Parathyroid adenoma (tissue), 2 donors: ENCODE measurements at regions not wholly inside any gene's neighbourhood (a gene's known extent, or its start where the extent isn't known, plus 50 kb on each side); places are given as distances from the start of the nearest gene placed in this dataset.
A peak's percentile ranks its signal among the peaks of the same experiment; 100 is the strongest.

ENCODE experiments used
- H2AFZ ChIP-seq: fragments of 300-600 bp; sonication (generic); one replicate; pipeline ENCODE4 v1.7.0; 2017; ENCODE audit warnings: antibody characterized with exemption, mild to moderate bottlenecking
- H3K27ac ChIP-seq: fragments of 300-600 bp; sonication (generic); one replicate; pipeline ENCODE4 v1.7.0; 2017
- H3K27me3 ChIP-seq: fragments of 300-600 bp; sonication (generic); one replicate; pipeline ENCODE4 v1.7.0; 2017; ENCODE audit warnings: low read length; ENCODE audit not compliant: control insufficient read depth, insufficient read depth
- H3K36me3 ChIP-seq: fragments of 300-600 bp; sonication (generic); one replicate; pipeline ENCODE4 v1.7.0; 2017; ENCODE audit warnings: low read length; ENCODE audit not compliant: control insufficient read depth, insufficient read depth
- H3K4me1 ChIP-seq: fragments of 300-600 bp; sonication (generic); one replicate; pipeline ENCODE4 v1.7.0; 2017; ENCODE audit warnings: control low read depth
- H3K4me2 ChIP-seq: fragments of 300-600 bp; sonication (generic); one replicate; pipeline ENCODE4 v1.7.0; 2017; ENCODE audit warnings: low read length
- H3K4me3 ChIP-seq: fragments of 300-600 bp; sonication (generic); one replicate; pipeline ENCODE4 v1.7.0; 2017; ENCODE audit warnings: low read depth, low read length
- H3K79me2 ChIP-seq: fragments of 300-600 bp; sonication (generic); one replicate; pipeline ENCODE4 v1.7.0; 2017; ENCODE audit warnings: control low read depth
- H3K9ac ChIP-seq: fragments of 300-600 bp; sonication (generic); one replicate; pipeline ENCODE4 v1.7.0; 2017; ENCODE audit warnings: mild to moderate bottlenecking
- H3K9me3 ChIP-seq: fragments of 300-600 bp; sonication (generic); one replicate; pipeline ENCODE4 v1.7.0; 2017; ENCODE audit warnings: low read length; ENCODE audit not compliant: control insufficient read depth
- TF ChIP-seq, protein P1 (sequence below): fragments of 300-600 bp; sonication (generic); IDR thresholded peaks from one replicate; pipeline ENCODE4 v1.7.0; 2017; ENCODE audit warnings: antibody characterized with exemption, mild to moderate bottlenecking
- donor health status: primary hyperparathyroidism.

DNA sequence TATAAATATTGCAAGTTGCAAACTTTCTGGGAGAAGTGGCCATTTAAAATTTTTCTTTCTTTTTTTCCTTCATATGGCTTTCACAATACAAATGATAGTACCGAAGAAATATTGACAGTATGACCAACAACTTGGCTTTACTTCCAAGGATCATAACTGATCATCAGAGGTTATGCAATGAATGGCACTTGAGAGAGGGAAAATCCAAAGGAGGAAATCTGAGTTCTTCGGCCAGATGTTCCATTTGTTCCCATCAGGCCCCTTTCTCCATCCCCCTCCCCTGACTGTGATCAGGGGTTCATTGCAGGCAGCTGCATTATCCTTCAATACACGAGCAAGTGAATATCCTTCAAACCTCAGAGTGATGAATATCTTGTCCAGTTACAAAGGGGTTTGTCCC, 130.0 kb upstream of the UST start:
- no peaks in the 10 kb centered on the region for H3K27me3 ChIP-seq
- H3K9me3 ChIP-seq: no peaks in the 10 kb centered on the region
- H3K4me1 ChIP-seq: peaks cover 3% of the 10 kb centered on the region
- no peak overlapping the region for H3K27ac ChIP-seq
- H3K9ac ChIP-seq: no peak overlapping the region
- H3K36me3 ChIP-seq: no peaks in the 10 kb centered on the region
- H3K4me3 ChIP-seq: no peak overlapping the region
- no peaks in the 10 kb centered on the region for H3K79me2 ChIP-seq
- no peak overlapping the region for H3K4me2 ChIP-seq
- TF ChIP-seq, protein P1, sequence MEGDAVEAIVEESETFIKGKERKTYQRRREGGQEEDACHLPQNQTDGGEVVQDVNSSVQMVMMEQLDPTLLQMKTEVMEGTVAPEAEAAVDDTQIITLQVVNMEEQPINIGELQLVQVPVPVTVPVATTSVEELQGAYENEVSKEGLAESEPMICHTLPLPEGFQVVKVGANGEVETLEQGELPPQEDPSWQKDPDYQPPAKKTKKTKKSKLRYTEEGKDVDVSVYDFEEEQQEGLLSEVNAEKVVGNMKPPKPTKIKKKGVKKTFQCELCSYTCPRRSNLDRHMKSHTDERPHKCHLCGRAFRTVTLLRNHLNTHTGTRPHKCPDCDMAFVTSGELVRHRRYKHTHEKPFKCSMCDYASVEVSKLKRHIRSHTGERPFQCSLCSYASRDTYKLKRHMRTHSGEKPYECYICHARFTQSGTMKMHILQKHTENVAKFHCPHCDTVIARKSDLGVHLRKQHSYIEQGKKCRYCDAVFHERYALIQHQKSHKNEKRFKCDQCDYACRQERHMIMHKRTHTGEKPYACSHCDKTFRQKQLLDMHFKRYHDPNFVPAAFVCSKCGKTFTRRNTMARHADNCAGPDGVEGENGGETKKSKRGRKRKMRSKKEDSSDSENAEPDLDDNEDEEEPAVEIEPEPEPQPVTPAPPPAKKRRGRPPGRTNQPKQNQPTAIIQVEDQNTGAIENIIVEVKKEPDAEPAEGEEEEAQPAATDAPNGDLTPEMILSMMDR: no peak
- no peak overlapping the region for H2AFZ ChIP-seq

DNA sequence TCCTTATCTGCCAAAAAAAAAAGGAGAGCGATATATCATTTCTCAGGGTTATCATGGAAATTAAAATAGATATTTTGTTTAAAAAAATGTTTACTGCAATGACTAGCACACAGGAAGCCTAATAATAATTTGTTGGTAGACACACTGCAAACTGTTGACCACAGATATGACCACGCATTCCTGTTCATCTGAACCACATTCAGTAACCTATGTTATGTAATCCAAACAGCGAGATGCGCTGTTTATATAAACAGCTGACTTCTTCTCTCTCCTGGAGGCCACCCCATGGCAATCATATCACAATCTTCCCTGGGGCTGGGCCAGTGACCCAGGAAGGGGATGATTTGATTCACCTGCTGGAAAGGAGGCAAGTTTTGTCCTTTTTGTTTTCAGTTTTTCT, 129.3 kb upstream of the UST start:
- no peak overlapping the region for H3K4me3 ChIP-seq
- H2AFZ ChIP-seq: no peak overlapping the region
- H3K27ac ChIP-seq: no peak overlapping the region
- no peaks in the 10 kb centered on the region for H3K9me3 ChIP-seq
- H3K36me3 ChIP-seq: no peaks in the 10 kb centered on the region
- H3K9ac ChIP-seq: no peak overlapping the region
- H3K27me3 ChIP-seq: no peaks in the 10 kb centered on the region
- H3K79me2 ChIP-seq: no peaks in the 10 kb centered on the region
- peaks cover 3% of the 10 kb centered on the region for H3K4me1 ChIP-seq
- no peak overlapping the region for H3K4me2 ChIP-seq
- TF ChIP-seq, protein P1: no peak

DNA sequence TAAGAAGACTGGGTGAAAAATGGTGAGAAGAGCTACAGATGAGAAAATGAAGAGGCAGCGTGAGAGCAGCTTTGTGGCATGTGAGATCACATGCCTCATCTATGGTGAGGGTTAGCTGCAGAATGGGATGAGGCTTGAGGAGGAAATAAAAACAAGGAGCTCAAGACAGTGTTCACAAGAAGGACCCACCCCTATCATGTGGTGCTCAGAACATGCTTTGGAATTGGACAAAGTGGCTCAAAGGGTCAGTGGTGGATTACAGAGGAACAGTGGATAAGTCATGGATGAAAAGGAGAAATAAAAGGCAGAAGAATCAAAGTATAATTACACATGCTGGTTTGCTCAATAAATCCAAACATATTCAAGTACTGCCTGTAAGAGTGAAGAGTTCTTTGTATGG, 126.9 kb upstream of the UST start:
- no peaks in the 10 kb centered on the region for H3K27me3 ChIP-seq

DNA sequence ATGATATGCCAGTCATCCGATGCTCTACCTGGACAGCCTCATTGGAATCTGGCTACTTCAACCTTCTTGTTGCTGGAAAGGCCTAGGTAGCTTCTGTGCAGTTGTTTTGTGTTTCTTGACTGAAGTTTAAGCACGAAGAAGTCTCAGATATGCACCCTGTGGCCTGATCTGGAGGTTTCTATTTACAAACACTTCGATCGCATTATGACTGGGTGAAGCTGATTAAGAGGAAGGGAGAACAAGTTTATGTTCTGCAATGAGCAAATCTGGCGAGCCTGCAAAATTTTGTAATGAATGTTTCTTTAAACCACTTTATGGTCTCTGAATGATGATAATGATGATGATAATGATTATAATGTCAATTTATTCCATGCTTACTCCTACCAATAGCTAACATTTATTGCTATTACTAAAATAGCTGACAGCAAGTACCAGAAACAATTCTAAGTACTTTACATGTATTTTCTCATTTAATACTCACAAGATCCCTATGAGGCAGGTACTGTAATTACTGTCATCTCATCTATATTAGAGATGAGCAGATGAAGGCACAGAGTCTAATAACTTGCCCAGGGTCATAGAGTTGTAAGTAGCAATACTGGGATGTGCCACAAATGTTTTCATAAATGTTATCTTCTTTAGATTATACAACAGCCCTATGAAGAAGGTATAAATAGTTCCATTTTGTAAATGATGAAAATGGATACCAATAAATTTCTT, 126.1 kb upstream of the UST start:
- no peaks in the 10 kb centered on the region for H3K36me3 ChIP-seq
- TF ChIP-seq, protein P1: no peak
- no peaks in the 10 kb centered on the region for H3K27me3 ChIP-seq
- no peaks in the 10 kb centered on the region for H3K79me2 ChIP-seq
- H2AFZ ChIP-seq: peak overlapping the region; percentile 41
- no peak overlapping the region for H3K9ac ChIP-seq
- H3K27ac ChIP-seq: no peak overlapping the region
- H3K4me1 ChIP-seq: peaks cover 3% of the 10 kb centered on the region
- H3K4me3 ChIP-seq: no peak overlapping the region
- no peak overlapping the region for H3K4me2 ChIP-seq
- no peaks in the 10 kb centered on the region for H3K9me3 ChIP-seq

More for the DNA sequence above, 126.9 kb upstream of the UST start:
- H3K79me2 ChIP-seq: no peaks in the 10 kb centered on the region
- TF ChIP-seq, protein P1: no peak
- H3K9ac ChIP-seq: no peak overlapping the region
- H2AFZ ChIP-seq: no peak overlapping the region
- H3K36me3 ChIP-seq: no peaks in the 10 kb centered on the region
- peaks cover 3% of the 10 kb centered on the region for H3K4me1 ChIP-seq
- no peaks in the 10 kb centered on the region for H3K9me3 ChIP-seq
- no peak overlapping the region for H3K27ac ChIP-seq
- no peak overlapping the region for H3K4me3 ChIP-seq
- no peak overlapping the region for H3K4me2 ChIP-seq

DNA sequence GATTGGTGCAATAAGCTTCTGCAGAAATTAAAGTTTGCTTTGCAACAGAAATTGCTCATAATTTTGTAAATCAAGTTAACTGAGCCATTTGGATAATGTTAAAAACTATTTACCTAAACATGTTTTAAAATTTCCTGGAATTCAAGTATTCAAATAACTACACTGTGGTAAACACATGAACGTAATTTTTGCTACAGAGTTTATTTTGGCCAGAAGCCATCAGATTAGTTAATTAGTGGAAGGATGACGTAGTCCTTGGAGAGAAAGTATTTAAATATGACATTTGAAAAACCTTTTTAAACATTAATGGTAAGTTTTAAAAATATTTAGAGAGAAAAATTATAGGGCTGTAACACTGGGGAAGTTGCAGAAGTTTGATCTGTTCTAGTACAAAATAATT, 121.2 kb upstream of the UST start:
- H3K4me3 ChIP-seq: no peak overlapping the region
- TF ChIP-seq, protein P1: no peak
- no peaks in the 10 kb centered on the region for H3K27me3 ChIP-seq
- no peaks in the 10 kb centered on the region for H3K36me3 ChIP-seq
- H3K9me3 ChIP-seq: no peaks in the 10 kb centered on the region
- H3K4me1 ChIP-seq: no peaks in the 10 kb centered on the region
- H3K27ac ChIP-seq: no peak overlapping the region
- H3K4me2 ChIP-seq: no peak overlapping the region
- H2AFZ ChIP-seq: no peak overlapping the region
- H3K9ac ChIP-seq: no peak overlapping the region
- no peaks in the 10 kb centered on the region for H3K79me2 ChIP-seq
